OCI-M2 (cell line): ENCODE measurements at regions not wholly inside any gene's neighbourhood (a gene's known extent, or its start where the extent isn't known, plus 50 kb on each side); places are given as distances from the start of the nearest gene placed in this dataset.

Experiments
- DNase-seq: peaks from one replicate; lab custom pipeline; 2025; ENCODE audit not compliant: unreplicated experiment; lab: John Stamatoyannopoulos, UW

DNA sequence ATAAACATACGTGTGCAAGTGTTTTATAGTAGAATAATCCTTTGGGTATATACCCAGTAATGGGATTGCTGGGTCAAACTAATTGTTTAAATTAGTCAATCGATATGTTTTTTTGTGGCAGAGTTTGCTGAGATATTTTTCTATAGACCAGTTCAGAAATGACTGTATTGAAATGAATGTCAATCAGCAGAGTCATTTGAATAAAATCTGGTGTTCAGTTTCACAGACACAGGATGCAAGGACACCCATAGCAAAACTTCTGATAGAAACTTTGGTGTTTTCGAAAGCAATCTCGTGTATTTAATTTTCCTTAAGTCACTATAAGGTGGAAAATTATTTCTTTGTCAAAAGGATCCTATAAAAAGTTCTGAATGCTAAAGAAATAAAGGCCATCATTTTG is 434.4 kb downstream of the RAP2B start:
- DNase-seq: no peak

- no peak for DNase-seq
These were observed 437.7 kb downstream of the RAP2B start for GRCh38 chr3:153599685-153600084.

DNA sequence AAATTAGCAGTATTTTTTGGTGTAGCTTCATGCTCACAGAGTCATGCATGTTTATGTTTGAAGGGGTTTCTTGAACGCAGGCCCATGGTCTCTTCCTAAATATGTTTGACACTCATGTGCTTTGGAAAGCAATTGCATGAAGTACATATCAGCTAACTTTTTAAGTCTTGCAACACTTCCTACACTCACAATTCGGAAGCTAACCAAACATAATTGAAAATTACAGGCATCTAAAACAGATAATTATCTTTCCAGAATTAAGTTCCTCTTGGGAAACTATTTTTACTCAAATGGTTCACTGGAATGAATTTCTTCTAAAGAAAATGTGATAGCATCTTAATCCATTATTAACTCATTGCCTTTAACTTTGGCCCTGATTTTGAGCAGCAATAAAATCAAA is 438.9 kb downstream of the RAP2B start:
- no peak for DNase-seq

- no peak for DNase-seq
These were observed 439.4 kb downstream of the RAP2B start for GRCh38 chr3:153601374-153601853.

- no peak for DNase-seq
These were observed 440.8 kb downstream of the RAP2B start for GRCh38 chr3:153602801-153603200.

GRCh38 chr3:153614140-153614539 is 452.1 kb downstream of the RAP2B start:
- DNase-seq: no peak

GRCh38 chr3:153614563-153614962 is 452.5 kb downstream of the RAP2B start:
- DNase-seq: no peak

DNA sequence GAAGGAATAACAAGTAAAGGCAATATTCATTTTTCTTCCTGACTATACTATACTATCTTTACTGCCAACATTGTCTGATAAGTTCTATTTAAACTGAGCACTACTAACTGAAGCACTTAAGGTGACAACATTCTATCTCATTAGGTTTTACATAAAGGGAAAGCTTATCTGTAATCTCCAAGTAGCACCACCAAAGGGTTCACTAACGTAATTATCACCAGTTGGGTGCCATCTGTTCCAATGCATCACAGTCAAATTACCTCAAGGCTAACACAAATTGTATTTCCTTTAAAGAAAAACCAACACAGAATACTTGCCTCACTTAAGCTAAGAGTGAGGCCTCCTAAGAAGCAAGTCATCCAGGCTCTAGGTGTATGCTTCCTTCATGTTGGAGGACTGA is 453.8 kb downstream of the RAP2B start:
- no peak for DNase-seq

GRCh38 chr3:153617463-153617862 is 455.4 kb downstream of the RAP2B start:
- DNase-seq: no peak

- no peak for DNase-seq
These were observed 456.1 kb downstream of the RAP2B start for GRCh38 chr3:153618176-153618575.

DNA sequence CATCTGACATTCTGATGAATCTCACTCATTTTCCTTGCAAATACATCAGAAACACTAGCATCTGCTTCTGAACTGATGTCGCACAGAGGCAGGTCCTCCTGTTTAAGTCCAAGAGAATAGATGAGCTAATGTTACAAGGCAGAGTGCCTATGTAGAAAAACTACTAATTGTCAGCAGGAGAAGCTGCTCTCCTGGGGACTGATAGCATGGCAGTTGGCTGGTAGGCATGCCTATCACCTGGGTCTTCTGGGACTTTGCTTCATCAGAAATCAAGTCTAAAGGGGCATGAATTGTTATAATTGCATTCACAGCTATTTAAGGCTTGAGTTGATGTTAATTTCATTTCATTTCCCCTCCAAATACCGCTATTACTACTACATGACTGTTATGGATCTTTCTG is 457.2 kb downstream of the RAP2B start:
- DNase-seq: no peak

- DNase-seq: no peak
These were observed 459.9 kb downstream of the RAP2B start for GRCh38 chr3:153621953-153622352.

DNA sequence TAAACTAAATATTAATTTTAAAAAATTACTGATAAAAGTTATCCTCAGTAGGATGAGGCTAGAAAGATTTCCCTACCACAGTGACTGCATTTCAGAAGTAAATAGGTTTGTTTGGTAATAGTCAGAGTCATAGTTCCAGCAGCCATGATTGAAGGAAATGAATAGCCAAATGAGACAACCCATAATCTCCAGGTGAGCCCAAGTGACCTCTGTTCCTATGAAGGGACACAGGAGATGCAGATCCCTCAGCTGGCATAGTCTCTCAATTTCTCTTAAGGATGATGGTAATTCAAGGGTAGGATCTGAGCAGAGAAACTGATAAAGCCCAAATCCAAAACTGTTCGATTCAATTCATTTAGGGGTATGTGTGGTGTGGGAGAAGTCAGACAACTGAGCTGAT is 461.8 kb downstream of the RAP2B start:
- DNase-seq: no peak

- DNase-seq: no peak
These were observed 462.4 kb downstream of the RAP2B start for GRCh38 chr3:153624310-153625030.

DNA sequence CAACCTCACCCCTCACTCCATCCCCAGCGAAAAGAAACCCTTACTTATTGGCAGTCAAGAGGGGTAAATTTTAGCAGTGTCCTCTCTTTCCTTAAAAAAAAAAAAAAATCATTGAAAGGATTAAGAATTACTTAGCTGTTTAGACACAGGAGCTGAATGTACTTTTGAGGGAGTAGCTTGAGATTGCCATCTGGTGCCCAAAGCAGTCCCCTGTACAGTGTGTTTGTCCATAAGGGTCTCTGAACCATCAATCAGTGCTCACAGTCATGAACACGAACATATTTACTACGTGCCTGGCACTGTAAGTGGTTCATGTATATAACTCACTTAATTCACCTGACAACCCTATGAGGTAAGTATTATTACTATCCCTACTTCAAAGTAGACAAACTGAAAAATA is 463.5 kb downstream of the RAP2B start:
- no peak for DNase-seq

GRCh38 chr3:153626158-153626557 is 464.1 kb downstream of the RAP2B start:
- DNase-seq: no peak

- no peak for DNase-seq
These were observed 466.6 kb downstream of the RAP2B start for GRCh38 chr3:153628591-153628990.

DNA sequence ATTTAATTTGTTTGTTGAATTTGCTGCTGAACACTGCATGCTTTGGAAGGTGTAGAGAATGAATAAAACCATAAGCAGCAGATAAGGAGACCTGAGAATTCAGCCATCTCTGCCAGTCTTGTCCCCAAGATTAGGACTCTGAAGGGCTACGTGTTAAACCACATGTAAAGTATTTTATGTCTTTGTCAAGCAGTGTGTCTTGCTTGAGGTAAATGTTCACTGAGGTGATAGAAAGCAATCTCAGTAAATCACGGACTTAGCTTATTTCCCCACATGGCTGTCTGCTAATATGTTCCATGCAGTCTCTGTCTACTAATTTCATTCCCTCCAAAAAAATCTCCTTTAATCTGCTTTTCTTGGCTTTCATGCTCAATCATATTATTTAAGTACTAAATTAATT is 467.1 kb downstream of the RAP2B start:
- no peak for DNase-seq

GRCh38 chr3:153631102-153631501 is 469.1 kb downstream of the RAP2B start:
- DNase-seq: no peak

GRCh38 chr3:153631664-153632063 is 469.6 kb downstream of the RAP2B start:
- DNase-seq: no peak

GRCh38 chr3:153633407-153633806 is 471.4 kb downstream of the RAP2B start:
- no peak for DNase-seq

DNA sequence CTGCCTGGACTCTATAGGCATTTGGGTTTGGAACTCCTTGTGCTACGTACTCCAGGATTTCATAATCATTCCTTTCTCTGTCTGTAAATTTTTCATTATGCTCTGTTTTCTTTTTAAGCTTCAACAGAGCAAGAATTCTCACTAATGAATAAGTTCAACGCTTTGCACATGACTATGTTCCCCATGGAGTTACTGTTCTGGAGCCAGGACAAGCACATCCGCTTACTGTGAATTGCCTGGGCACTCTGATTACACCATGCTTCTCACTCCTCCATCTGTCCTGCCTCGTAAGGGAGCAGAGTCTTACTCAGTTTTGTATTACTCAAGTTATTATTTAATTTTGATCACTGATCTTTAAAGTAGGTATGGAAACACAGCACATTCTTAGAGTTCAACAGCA is 472.7 kb downstream of the RAP2B start:
- DNase-seq: no peak

DNA sequence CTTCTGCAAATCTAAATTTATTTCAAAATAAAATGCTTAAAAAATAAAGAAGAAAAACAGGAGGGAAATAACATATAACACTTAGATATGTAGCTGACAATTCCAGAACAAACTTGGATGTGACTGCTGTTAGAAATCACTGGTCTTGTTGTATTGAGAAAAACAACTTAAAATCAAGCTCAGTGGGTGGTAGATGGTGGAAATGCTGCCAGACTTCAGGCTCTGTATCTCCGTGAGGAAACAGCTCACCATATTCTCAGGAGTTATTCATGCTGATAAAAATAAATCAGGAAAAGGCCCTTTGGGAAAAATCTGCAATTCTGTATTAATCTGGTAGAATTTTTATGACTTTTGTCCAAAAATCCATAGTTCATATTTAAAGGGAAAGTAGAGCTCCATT is 477.6 kb downstream of the RAP2B start:
- no peak for DNase-seq
